SK-N-SH (cell line): ENCODE measurements at regions not wholly inside any gene's neighbourhood (a gene's known extent, or its start where the extent isn't known, plus 50 kb on each side); places are given as distances from the start of the nearest gene placed in this dataset.
"Not testable (repeated sequence)": the region's sequence is repeated elsewhere in the genome, so short reads cannot be mapped to it uniquely, and the experiment has no call there.

Source experiments
- CTCF ChIA-PET: fragments of 300-600, 350-600 bp; formaldehyde crosslinking; extraction: SDS; loops from one replicate; lab custom pipeline; 2021; lab: Yijun Ruan, JAX
- POLR2A ChIA-PET: fragments of 350-600 bp; sonication (Branson Sonifier 250); formaldehyde crosslinking; extraction: SDS; loops from one replicate; lab custom pipeline; 2020; ENCODE audit warnings: antibody characterized with exemption, inconsistent platforms; lab: Yijun Ruan, JAX
- DNase-seq: peaks from one replicate; pipeline ENCODE4 v3.0.0; 2012
- H2AFZ ChIP-seq: fragments of 200-600 bp; sonication (generic); 2 replicates; pipeline ENCODE4 v1.8.1; 2016; ENCODE audit warnings: antibody characterized with exemption, mild to moderate bottlenecking, low read depth
- H3F3A ChIP-seq: fragments of 200-600 bp; sonication (generic); replicated peaks from 2 replicates; pipeline ENCODE3; 2016; ENCODE audit warnings: antibody characterized with exemption, mild to moderate bottlenecking; ENCODE audit not compliant: insufficient read depth
- H3K27ac ChIP-seq, 2 experiments: fragments of 200-500 bp in 1 of 2; fragments of 200-600 bp in 1 of 2; sonication (Bioruptor generic) in 1 of 2; sonication (generic), shearing (Covaris generic) in 1 of 2; 2 replicates each; pipeline versions ENCODE4 v1.5.1 to v1.6.1; 2014 to 2016; ENCODE audit warnings: low read depth in 2 of 2, inconsistent platforms in 1 of 2, low read length in 1 of 2, mild to moderate bottlenecking in 1 of 2, mixed read lengths in 1 of 2
- H3K27me3 ChIP-seq: fragments of 200-600 bp; sonication (generic), shearing (Covaris generic); 2 replicates; pipeline ENCODE4 v1.6.1; 2016; ENCODE audit warnings: mixed run types; ENCODE audit not compliant: insufficient read depth
- H3K36me3 ChIP-seq, 2 experiments: fragments of 200-500 bp in 1 of 2; fragments of 200-600 bp in 1 of 2; sonication (Bioruptor generic) in 1 of 2; sonication (generic) in 1 of 2; replicated peaks in 1 of 2; 2 replicates each; pipeline versions ENCODE3 to v1.5.1; 2014 to 2016; ENCODE audit warnings: low read length in 1 of 2, mild to moderate bottlenecking in 1 of 2; ENCODE audit not compliant: insufficient read depth in 2 of 2, control insufficient read depth in 1 of 2
- H3K4me1 ChIP-seq, 2 experiments: fragments of 200-500 bp in 1 of 2; fragments of 200-600 bp in 1 of 2; sonication (Bioruptor generic) in 1 of 2; sonication (generic), shearing (Covaris generic) in 1 of 2; 2 replicates each; pipeline versions ENCODE4 v1.5.1 to v1.6.1; 2014 to 2016; ENCODE audit warnings: low read depth in 1 of 2, low read length in 1 of 2, mixed run types in 1 of 2; ENCODE audit not compliant: insufficient read depth in 2 of 2, control insufficient read depth in 1 of 2
- H3K4me2 ChIP-seq: fragments of 200-600 bp; sonication (generic), shearing (Covaris generic); 2 replicates; pipeline ENCODE4 v1.6.1; 2017; ENCODE audit warnings: mixed run types
- H3K4me3 ChIP-seq, 2 experiments: fragments of 200-500 bp in 1 of 2; fragments of 200-600 bp in 1 of 2; sonication (Bioruptor generic) in 1 of 2; sonication (generic), shearing (Covaris generic) in 1 of 2; 2 replicates each; pipeline versions ENCODE4 v1.5.1 to v1.8.1; 2014 to 2016; ENCODE audit warnings: low read depth in 2 of 2, inconsistent platforms in 1 of 2, low read length in 1 of 2, mild to moderate bottlenecking in 1 of 2, mixed read lengths in 1 of 2, moderate library complexity in 1 of 2
- H3K79me2 ChIP-seq: fragments of 200-600 bp; sonication (generic); 2 replicates; pipeline ENCODE4 v1.8.1; 2017; ENCODE audit warnings: mild to moderate bottlenecking; ENCODE audit not compliant: insufficient read depth
- H3K9ac ChIP-seq: fragments of 200-600 bp; sonication (generic); 2 replicates; pipeline ENCODE4 v1.6.1; 2017; ENCODE audit warnings: mixed run types
- H3K9me2 ChIP-seq: fragments of 200-600 bp; sonication (generic); 2 replicates; pipeline ENCODE4 v1.6.1; 2017; ENCODE audit warnings: mixed run types
- H3K9me3 ChIP-seq: fragments of 200-600 bp; sonication (generic); 2 replicates; pipeline ENCODE4 v1.6.1; 2017; ENCODE audit warnings: mixed run types, mild to moderate bottlenecking, moderate library complexity
- H4K20me1 ChIP-seq: fragments of 200-600 bp; sonication (generic); 2 replicates; pipeline ENCODE4 v1.6.1; 2017; ENCODE audit warnings: mild to moderate bottlenecking, mixed run types; ENCODE audit not compliant: insufficient read depth
- CHD2 ChIP-seq: fragments of 150-350 bp; IDR thresholded peaks from 2 replicates; pipeline ENCODE4 v1.6.1; 2018; ENCODE audit warnings: low read length; ENCODE audit not compliant: partially characterized antibody
- EZH2phosphoT487 ChIP-seq: fragments of 200-600 bp; sonication (generic); IDR thresholded peaks from 2 replicates; pipeline ENCODE4 v1.6.1; 2017; ENCODE audit warnings: low read depth, mixed run types, mild to moderate bottlenecking, antibody characterized with exemption, moderate library complexity, borderline replicate concordance
- FOSL2 ChIP-seq: IDR thresholded peaks from 2 replicates; pipeline ENCODE4 v1.4.0; 2012; ENCODE audit warnings: low read depth, mild to moderate bottlenecking, moderate library complexity, borderline replicate concordance
- GATA2 ChIP-seq: sonication (generic); formaldehyde crosslinking; IDR thresholded peaks from 2 replicates; pipeline ENCODE4 v1.5.0; 2020; ENCODE audit warnings: mild to moderate bottlenecking, missing genetic modification reagents
- JUND ChIP-seq: IDR thresholded peaks from 2 replicates; pipeline ENCODE4 v1.4.0; 2012
- MEF2A ChIP-seq: IDR thresholded peaks from 2 replicates; pipeline ENCODE4 v1.4.0; 2012; ENCODE audit warnings: low read depth, borderline replicate concordance
- MXI1 ChIP-seq: IDR thresholded peaks from 2 replicates; pipeline ENCODE4 v1.6.1; 2012; ENCODE audit warnings: mild to moderate bottlenecking, low read depth, low read length, improper control_type of control experiment
- POLR2AphosphoS5 ChIP-seq: IDR thresholded peaks from 2 replicates; pipeline ENCODE4 v1.6.1; 2012; ENCODE audit warnings: low read depth, low read length
- RCOR1 ChIP-seq: fragments of 150-350 bp; IDR thresholded peaks from 2 replicates; pipeline ENCODE4 v1.6.1; 2017; ENCODE audit warnings: antibody characterized with exemption, low read length
- RFX5 ChIP-seq: IDR thresholded peaks from 2 replicates; pipeline ENCODE4 v1.6.1; 2012; ENCODE audit warnings: mild to moderate bottlenecking, improper control_type of control experiment, low read length
- SIN3A ChIP-seq: IDR thresholded peaks from 2 replicates; pipeline ENCODE4 v1.6.1; 2012; ENCODE audit warnings: low read depth, mild to moderate bottlenecking, low read length, moderate library complexity, borderline replicate concordance
- SMC3 ChIP-seq: IDR thresholded peaks from 2 replicates; pipeline ENCODE4 v1.6.1; 2012; ENCODE audit warnings: low read depth, low read length, improper control_type of control experiment
- TCF12 ChIP-seq: IDR thresholded peaks from 2 replicates; pipeline ENCODE4 v1.4.0; 2012
- TEAD4 ChIP-seq: IDR thresholded peaks from 2 replicates; pipeline ENCODE4 v1.4.0; 2012; ENCODE audit warnings: mild to moderate bottlenecking, borderline replicate concordance; ENCODE audit not compliant: insufficient read depth
- YY1 ChIP-seq: IDR thresholded peaks from 2 replicates; pipeline ENCODE4 v1.4.0; 2012; ENCODE audit warnings: low read depth, mild to moderate bottlenecking
- WGBS: methylation state at CpG from one replicate; pipeline ENCODE4 v1.1.6; 2017; ENCODE audit warnings: low lambda C conversion rate; 5-methylcytosine and 5-hydroxymethylcytosine counted together
- TF ChIP-seq, protein P1 (sequence below): IDR thresholded peaks from 2 replicates; pipeline ENCODE4; 2012
- TF ChIP-seq, protein P2 (sequence below): fragments of 200-600 bp; sonication (generic); IDR thresholded peaks from 2 replicates; pipeline ENCODE4 v1.6.1; 2017; ENCODE audit warnings: antibody characterized with exemption, mild to moderate bottlenecking, moderate library complexity
- TF ChIP-seq, protein P3 (sequence below): IDR thresholded peaks from 2 replicates; pipeline ENCODE4 v1.4.0; 2012; ENCODE audit warnings: low read depth, borderline replicate concordance
- TF ChIP-seq, protein P4 (sequence below): fragments of 150-350 bp; IDR thresholded peaks from 2 replicates; pipeline ENCODE4 v1.6.1; 2017; ENCODE audit warnings: antibody characterized with exemption, low read length, low read depth, borderline replicate concordance
- TF ChIP-seq, protein P5 (sequence below): IDR thresholded peaks from 2 replicates; pipeline ENCODE4 v1.4.0; 2012; ENCODE audit warnings: low read depth

DNA sequence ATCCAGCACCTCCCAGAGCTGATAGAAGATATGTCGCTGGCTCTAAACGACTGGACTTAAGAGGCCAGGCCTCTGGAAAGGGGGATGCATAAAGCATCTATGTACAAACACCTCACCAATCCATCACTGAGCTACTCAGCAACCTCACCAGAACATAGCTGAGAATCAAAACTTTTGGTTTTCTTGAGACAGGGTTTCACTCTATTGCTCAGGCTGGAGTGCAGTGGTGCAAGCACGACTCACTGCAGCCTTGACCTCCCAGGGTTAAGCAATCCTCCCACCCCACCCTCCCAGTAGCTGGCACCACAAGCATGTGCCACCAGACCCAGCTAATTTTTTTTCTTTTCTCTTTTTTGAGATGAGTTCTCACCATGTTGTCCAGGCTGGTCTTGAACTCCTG, 62.9 kb upstream of the MSH6 start:
- Histone ChIP-seq H3K79me2 (no peaks in the 10 kb centered on the region), H4K20me1 (no peaks in the 10 kb centered on the region), H3K27ac (no peak overlapping the region), H3K4me3 (no peak overlapping the region), H2AFZ (no peak overlapping the region), H3F3A (no peaks in the 10 kb centered on the region), H3K36me3 (no peaks in the 10 kb centered on the region), H3K4me1 (no peaks in the 10 kb centered on the region), H3K27me3 (no peaks in the 10 kb centered on the region), H3K9ac (no peak overlapping the region), H3K4me2 (no peak overlapping the region), H3K9me2 (no peaks in the 10 kb centered on the region), H3K9me3 (no peaks in the 10 kb centered on the region)
- DNase-seq: no peak
- TF ChIP-seq RCOR1: no peak
- TF ChIP-seq TEAD4: no peak
- TF ChIP-seq MEF2A: no peak
- no peak for TF ChIP-seq SIN3A
- no peak for TF ChIP-seq FOSL2
- no peak for TF ChIP-seq POLR2AphosphoS5
- TF ChIP-seq YY1: no peak
- TF ChIP-seq, protein P1, sequence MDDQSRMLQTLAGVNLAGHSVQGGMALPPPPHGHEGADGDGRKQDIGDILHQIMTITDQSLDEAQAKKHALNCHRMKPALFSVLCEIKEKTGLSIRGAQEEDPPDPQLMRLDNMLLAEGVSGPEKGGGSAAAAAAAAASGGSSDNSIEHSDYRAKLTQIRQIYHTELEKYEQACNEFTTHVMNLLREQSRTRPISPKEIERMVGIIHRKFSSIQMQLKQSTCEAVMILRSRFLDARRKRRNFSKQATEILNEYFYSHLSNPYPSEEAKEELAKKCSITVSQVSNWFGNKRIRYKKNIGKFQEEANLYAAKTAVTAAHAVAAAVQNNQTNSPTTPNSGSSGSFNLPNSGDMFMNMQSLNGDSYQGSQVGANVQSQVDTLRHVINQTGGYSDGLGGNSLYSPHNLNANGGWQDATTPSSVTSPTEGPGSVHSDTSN: no peak
- TF ChIP-seq EZH2phosphoT487: no peak
- POLR2A ChIA-PET: no interaction called here
- 50% methylated on average over 3 of the region's 3 CpGs for WGBS
- CTCF ChIA-PET: interaction anchor here (0.9 to 1.6 kb wide), 3 partner anchors 16 to 283 kb away, joined by 3 to 5 read pairs (median 4); no protein-coding TSS in a partner anchor

- H3F3A ChIP-seq: no peaks in the 10 kb centered on the region
- H3K9me2 ChIP-seq: no peaks in the 10 kb centered on the region
- no peaks in the 10 kb centered on the region for H4K20me1 ChIP-seq
- H3K4me1 ChIP-seq: no peaks in the 10 kb centered on the region
- no peaks in the 10 kb centered on the region for H3K27me3 ChIP-seq
- POLR2A ChIA-PET: no interaction called here
- H3K36me3 ChIP-seq: no peaks in the 10 kb centered on the region
- H3K4me2 ChIP-seq: no peak overlapping the region
- CTCF ChIA-PET: no interaction called here
- TF ChIP-seq, protein P2, sequence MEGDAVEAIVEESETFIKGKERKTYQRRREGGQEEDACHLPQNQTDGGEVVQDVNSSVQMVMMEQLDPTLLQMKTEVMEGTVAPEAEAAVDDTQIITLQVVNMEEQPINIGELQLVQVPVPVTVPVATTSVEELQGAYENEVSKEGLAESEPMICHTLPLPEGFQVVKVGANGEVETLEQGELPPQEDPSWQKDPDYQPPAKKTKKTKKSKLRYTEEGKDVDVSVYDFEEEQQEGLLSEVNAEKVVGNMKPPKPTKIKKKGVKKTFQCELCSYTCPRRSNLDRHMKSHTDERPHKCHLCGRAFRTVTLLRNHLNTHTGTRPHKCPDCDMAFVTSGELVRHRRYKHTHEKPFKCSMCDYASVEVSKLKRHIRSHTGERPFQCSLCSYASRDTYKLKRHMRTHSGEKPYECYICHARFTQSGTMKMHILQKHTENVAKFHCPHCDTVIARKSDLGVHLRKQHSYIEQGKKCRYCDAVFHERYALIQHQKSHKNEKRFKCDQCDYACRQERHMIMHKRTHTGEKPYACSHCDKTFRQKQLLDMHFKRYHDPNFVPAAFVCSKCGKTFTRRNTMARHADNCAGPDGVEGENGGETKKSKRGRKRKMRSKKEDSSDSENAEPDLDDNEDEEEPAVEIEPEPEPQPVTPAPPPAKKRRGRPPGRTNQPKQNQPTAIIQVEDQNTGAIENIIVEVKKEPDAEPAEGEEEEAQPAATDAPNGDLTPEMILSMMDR: no peak
- TF ChIP-seq TCF12: no peak
- no peak for TF ChIP-seq MEF2A
- no peak for TF ChIP-seq JUND
- TF ChIP-seq FOSL2: no peak
- TF ChIP-seq, protein P3, sequence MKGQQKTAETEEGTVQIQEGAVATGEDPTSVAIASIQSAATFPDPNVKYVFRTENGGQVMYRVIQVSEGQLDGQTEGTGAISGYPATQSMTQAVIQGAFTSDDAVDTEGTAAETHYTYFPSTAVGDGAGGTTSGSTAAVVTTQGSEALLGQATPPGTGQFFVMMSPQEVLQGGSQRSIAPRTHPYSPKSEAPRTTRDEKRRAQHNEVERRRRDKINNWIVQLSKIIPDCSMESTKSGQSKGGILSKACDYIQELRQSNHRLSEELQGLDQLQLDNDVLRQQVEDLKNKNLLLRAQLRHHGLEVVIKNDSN: no peak
- TF ChIP-seq SMC3: no peak
- TF ChIP-seq GATA2: no peak
- TF ChIP-seq, protein P4, sequence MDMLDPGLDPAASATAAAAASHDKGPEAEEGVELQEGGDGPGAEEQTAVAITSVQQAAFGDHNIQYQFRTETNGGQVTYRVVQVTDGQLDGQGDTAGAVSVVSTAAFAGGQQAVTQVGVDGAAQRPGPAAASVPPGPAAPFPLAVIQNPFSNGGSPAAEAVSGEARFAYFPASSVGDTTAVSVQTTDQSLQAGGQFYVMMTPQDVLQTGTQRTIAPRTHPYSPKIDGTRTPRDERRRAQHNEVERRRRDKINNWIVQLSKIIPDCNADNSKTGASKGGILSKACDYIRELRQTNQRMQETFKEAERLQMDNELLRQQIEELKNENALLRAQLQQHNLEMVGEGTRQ: no peak
- no peak for TF ChIP-seq CHD2
- TF ChIP-seq RFX5: no peak
- TF ChIP-seq POLR2AphosphoS5: no peak
- TF ChIP-seq, protein P5, sequence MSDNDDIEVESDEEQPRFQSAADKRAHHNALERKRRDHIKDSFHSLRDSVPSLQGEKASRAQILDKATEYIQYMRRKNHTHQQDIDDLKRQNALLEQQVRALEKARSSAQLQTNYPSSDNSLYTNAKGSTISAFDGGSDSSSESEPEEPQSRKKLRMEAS: no peak
- TF ChIP-seq MXI1: no peak
- WGBS: 53% methylated on average over 4 of the region's 4 CpGs
- no peak for DNase-seq
- H2AFZ ChIP-seq: no peak overlapping the region
- H3K79me2 ChIP-seq: no peaks in the 10 kb centered on the region
- H3K4me3 ChIP-seq: no peak overlapping the region
- H3K9me3 ChIP-seq: no peaks in the 10 kb centered on the region
- H3K9ac ChIP-seq: no peak overlapping the region
- H3K27ac ChIP-seq: no peak overlapping the region
Observed at GRCh38 chr2:47719099-47719498, 63.8 kb upstream of the MSH6 start.

DNA sequence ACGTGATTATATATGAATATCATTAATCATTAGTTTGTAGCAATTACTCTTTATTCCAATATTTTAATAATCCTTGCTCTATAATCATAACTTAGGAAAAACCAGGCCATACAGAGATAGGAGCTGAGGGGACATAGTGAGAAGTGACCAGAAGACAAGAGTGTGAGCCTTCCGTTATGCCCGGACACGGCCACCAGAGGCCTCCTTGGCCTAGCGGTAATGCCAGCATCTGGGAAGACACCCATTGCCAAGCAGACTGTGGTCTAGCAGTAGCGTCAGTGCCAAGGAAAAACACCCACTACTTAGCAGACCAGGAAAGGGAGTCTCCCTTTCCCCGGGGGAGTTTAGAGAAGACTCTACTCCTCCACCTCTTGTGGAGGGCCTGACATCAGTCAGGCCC, 66.6 kb upstream of the MSH6 start:
- H3K27me3 ChIP-seq, POLR2A ChIA-PET, H3K79me2 ChIP-seq, H3K9ac ChIP-seq, H3K27ac ChIP-seq, H3K9me2 ChIP-seq, H3K4me3 ChIP-seq, H3F3A ChIP-seq, H4K20me1 ChIP-seq, CTCF ChIA-PET, DNase-seq, H2AFZ ChIP-seq, H3K4me2 ChIP-seq, H3K9me3 ChIP-seq, H3K36me3 ChIP-seq, H3K4me1 ChIP-seq: not testable (repeated sequence)
- 41% methylated on average over 7 of the region's 7 CpGs for WGBS
